BLaER1 treated with 17β-estradiol and CSF1 and Interleukin-3, amounts not matched to agents 10 nM and 100 nM (cell line): ENCODE measurements at regions not wholly inside any gene's neighbourhood (a gene's known extent, or its start where the extent isn't known, plus 50 kb on each side); places are given as distances from the start of the nearest gene placed in this dataset.
A peak's percentile ranks its signal among the peaks of the same experiment; 100 is the strongest.

Source experiments
- H3K27ac ChIP-seq, 11 experiments: shearing (Covaris generic); formaldehyde crosslinking; 2 replicates each; pipeline ENCODE4 v1.8.1; 2022
- H3K27me3 ChIP-seq, 11 experiments: shearing (Covaris generic); formaldehyde crosslinking; 2 replicates each; pipeline ENCODE4 v1.8.1; 2022
- H3K36me3 ChIP-seq, 11 experiments: shearing (Covaris generic); formaldehyde crosslinking; 2 replicates each; pipeline ENCODE4 v1.8.1; 2022
- H3K4me1 ChIP-seq, 10 experiments: shearing (Covaris generic); formaldehyde crosslinking; 2 replicates each; pipeline ENCODE4 v1.8.1; 2022
- H3K4me2 ChIP-seq, 11 experiments: shearing (Covaris generic); formaldehyde crosslinking; 2 replicates each; pipeline ENCODE4 v1.8.1; 2022
- H3K4me3 ChIP-seq, 10 experiments: shearing (Covaris generic); formaldehyde crosslinking; 2 replicates each; pipeline ENCODE4 v1.8.1; 2022
- H3K9ac ChIP-seq, 11 experiments: shearing (Covaris generic); formaldehyde crosslinking; 2 replicates each; pipeline ENCODE4 v1.8.1; 2022
- H3K9me3 ChIP-seq, 11 experiments: shearing (Covaris generic); formaldehyde crosslinking; replicated peaks in 1 of 11; 2 replicates each; pipeline ENCODE4 v1.8.1; 2022
- H4K20me1 ChIP-seq, 11 experiments: shearing (Covaris generic); formaldehyde crosslinking; 2 replicates each; pipeline ENCODE4 v1.8.1; 2022
- Cebpa-rat ChIP-seq, 11 experiments: shearing (Covaris generic); IDR thresholded peaks; 2 replicates each; pipeline ENCODE4 v1.8.1; 2022

DNA sequence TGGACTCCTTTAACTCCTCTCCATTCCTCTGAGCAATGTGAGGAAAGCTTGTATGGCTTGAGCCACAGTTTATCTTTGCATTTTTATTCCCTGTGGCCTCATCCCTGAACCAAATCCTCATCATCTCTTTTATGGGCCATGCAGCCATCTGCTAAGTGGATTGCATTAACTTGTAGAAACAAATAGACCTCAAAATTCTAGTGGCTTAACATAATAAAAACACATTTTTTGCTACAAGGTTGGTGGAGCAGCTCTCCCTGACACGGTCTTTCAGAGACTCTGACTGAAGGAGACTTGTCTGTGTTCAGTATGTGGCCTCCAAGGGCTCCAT, 135.3 kb downstream of the RPL22L1 start:
- no peaks in the 10 kb centered on the region for H4K20me1 ChIP-seq
- H3K36me3 ChIP-seq, result no peaks in the 10 kb centered on the region
- H3K4me2 ChIP-seq, result no peak overlapping the region
- H3K27ac ChIP-seq, result no peak overlapping the region
- H3K4me3 ChIP-seq, result no peak overlapping the region
- no peaks in the 10 kb centered on the region for H3K27me3 ChIP-seq
- no peak for TF ChIP-seq Cebpa-rat (IDR thresholded peaks at IDR 0.05)
- no peaks in the 10 kb centered on the region for H3K4me1 ChIP-seq
- H3K9ac ChIP-seq, result no peak overlapping the region
- H3K9me3 ChIP-seq, result no peaks in the 10 kb centered on the region

DNA sequence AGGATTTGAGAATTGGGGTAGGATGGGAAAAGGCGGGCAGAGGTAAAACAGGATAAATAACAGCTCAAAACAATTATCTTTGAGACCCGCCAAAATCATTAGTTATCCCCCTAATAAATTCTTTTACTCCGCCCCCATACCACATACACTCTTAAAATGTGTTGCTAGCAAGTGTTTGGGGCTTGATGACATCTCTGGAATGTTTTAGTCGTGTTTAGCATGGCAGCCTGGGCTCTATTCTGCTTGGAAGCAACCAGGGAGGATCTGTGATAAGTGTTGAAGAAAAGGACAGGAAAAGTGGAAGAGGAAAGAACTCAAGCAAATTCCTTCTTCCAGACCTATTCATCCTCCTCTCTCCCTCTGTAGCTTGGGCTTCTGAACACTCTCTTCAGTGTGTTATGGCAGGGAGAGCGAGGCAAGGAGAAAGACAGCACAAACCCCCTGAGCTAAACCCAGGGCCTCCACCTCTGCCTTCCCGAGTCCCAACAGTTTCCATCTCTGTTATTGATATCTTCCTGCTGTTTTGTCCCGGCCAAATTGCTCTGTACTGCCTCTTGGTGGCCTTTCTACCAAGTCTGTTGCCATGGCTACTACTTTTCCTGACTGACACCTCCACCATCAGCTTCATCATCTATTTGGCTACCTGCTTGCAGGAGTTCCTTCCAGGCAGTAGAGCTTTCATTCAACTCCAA, 135.8 kb downstream of the RPL22L1 start:
- H3K4me1 ChIP-seq, result no peaks in the 10 kb centered on the region
- no peaks in the 10 kb centered on the region for H4K20me1 ChIP-seq
- H3K36me3 ChIP-seq, result no peaks in the 10 kb centered on the region
- no peak overlapping the region for H3K9ac ChIP-seq
- H3K27ac ChIP-seq, result no peak overlapping the region
- H3K4me3 ChIP-seq, result no peak overlapping the region
- H3K27me3 ChIP-seq, result no peaks in the 10 kb centered on the region
- H3K4me2 ChIP-seq, result no peak overlapping the region
- TF ChIP-seq Cebpa-rat (IDR thresholded peaks at IDR 0.05), result no peak
- H3K9me3 ChIP-seq, result no peaks in the 10 kb centered on the region

DNA sequence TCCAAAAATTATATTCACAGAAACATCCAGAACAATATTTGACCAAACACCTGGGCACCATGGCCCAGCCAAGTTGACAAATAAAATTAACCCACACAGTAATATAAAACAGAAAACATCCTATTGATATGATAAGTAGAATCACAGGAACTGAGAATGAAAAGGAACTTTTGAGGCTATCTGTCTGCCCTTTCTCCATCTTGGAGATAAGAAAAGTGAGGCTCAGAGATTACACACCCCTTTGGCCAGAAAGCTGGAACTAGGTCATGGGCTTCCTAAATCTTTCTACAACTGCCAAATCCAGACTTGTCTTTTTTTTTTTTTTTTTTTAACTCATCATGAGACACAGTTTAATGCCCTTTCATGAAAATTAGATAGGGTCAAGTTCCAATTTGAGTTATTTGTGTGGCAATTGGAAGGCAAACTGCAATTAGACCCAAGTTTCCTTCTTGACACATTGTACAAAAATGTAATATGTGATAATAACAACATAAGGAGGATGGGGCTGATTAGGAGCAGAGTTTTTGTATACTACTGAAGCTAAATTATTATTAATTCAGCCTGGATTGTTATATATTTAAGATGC, 137.2 kb downstream of the RPL22L1 start:
- no peak overlapping the region for H3K9ac ChIP-seq
- H3K27me3 ChIP-seq, result no peaks in the 10 kb centered on the region
- no peak for TF ChIP-seq Cebpa-rat (IDR thresholded peaks at IDR 0.05)
- H4K20me1 ChIP-seq, result no peaks in the 10 kb centered on the region
- no peaks in the 10 kb centered on the region for H3K4me1 ChIP-seq
- no peak overlapping the region for H3K27ac ChIP-seq
- H3K9me3 ChIP-seq, result no peaks in the 10 kb centered on the region
- no peaks in the 10 kb centered on the region for H3K36me3 ChIP-seq
- H3K4me3 ChIP-seq, result no peak overlapping the region
- H3K4me2 ChIP-seq, result no peak overlapping the region

DNA sequence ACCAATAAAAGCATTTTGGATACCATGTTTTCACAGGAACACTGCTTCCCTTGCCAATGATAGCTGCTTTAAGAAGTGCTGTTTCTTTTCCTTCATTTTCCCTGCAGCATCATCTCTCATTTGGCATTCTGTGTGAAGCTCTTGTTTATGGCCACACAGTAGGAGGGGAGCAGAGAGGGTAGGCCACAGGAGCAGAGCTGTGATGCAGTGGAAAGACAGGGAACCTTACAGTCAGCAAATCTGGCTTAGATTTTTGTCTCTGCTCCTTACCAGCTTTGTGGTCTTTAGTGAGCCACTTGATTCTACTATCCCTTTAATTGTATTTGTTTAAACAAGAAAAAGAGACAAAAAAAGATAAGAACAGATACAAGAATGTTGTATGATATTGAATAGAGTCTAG, 138.7 kb downstream of the RPL22L1 start:
- Histone ChIP-seq H3K27me3 (no peaks in the 10 kb centered on the region), H3K36me3 (no peaks in the 10 kb centered on the region), H3K4me2 (no peak overlapping the region), H3K9me3 (no peaks in the 10 kb centered on the region), H3K9ac (no peak overlapping the region), H3K4me1 (peaks cover 0 to 7% (median 0%) of the 10 kb centered on the region in 10 experiments; a peak in 3 of 20 replicates), H4K20me1 (no peaks in the 10 kb centered on the region), H3K27ac (no peak overlapping the region), H3K4me3 (no peak overlapping the region)
- no peak for TF ChIP-seq Cebpa-rat (IDR thresholded peaks at IDR 0.05)

DNA sequence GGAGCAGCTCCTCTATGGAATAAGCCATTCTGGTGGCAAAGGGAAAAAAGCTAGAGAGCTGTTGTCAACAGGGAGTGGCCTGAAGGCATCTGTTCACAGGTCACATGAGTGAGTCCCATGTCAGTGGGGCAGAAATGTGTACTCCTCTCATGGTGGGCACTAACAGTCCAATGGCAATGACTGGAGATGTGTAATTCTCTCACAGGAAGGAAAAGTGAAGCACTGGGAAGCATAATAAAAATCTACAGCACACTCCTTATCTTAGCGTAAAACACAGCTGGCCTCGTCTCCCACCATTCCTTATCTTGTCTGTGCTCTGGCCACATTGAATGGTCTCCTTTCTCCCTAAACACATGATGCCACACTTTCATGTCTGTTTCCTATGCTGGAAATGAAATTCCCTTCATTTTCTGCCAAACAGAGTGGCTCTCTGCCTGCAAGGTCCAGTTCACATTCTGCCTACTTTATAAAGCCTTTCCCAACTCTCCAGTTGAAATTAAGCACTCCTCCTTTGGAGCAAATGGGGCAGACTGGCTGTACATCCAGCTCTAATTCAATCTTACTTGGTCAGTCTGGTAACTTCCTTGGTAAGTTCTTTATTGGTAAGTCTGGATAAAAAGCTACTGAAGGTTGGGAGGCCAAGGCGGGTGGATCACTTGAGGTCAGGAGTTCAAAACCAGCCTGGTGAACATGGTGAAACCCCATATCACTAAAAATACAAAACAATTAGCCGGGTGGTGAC, 139.8 kb downstream of the RPL22L1 start:
- peaks cover 0 to 8% (median 0%) of the 10 kb centered on the region in 10 experiments; a peak in 3 of 20 replicates for H3K4me1 ChIP-seq
- H4K20me1 ChIP-seq, result no peaks in the 10 kb centered on the region
- no peak overlapping the region for H3K27ac ChIP-seq
- H3K9me3 ChIP-seq, result no peaks in the 10 kb centered on the region
- no peak overlapping the region for H3K9ac ChIP-seq
- no peak for TF ChIP-seq Cebpa-rat (IDR thresholded peaks at IDR 0.05)
- H3K36me3 ChIP-seq, result no peaks in the 10 kb centered on the region
- H3K4me3 ChIP-seq, result no peak overlapping the region
- H3K27me3 ChIP-seq, result no peaks in the 10 kb centered on the region
- no peak overlapping the region for H3K4me2 ChIP-seq

DNA sequence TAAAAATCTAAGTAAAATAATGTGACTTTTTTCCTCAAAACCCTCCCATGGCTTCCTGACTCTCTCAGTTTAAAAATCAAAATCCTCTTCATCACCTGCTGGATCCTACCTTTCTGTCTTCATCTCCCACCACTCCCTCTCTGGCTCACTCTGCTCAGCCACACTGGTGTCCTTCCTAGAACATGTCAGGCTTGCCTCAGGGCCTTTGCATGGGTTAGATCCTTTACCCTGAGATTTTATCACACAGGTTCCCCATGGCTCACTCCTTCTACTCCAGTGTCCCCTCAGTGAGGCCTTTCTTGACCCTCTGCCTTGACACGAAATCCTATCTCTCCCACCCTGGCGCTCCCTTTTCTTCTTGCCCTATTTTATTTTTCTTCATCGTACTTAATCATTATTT, 141.8 kb downstream of the RPL22L1 start:
- no peak for TF ChIP-seq Cebpa-rat (IDR thresholded peaks at IDR 0.05)
- Histone ChIP-seq H3K4me3 (no peak overlapping the region), H3K4me2 (no peak overlapping the region), H3K9ac (no peak overlapping the region), H3K27me3 (no peaks in the 10 kb centered on the region), H4K20me1 (no peaks in the 10 kb centered on the region; a peak in 1 of 22 replicates), H3K9me3 (no peaks in the 10 kb centered on the region), H3K27ac (no peak overlapping the region), H3K36me3 (no peaks in the 10 kb centered on the region), H3K4me1 (peaks cover 0 to 8% (median 0%) of the 10 kb centered on the region in 10 experiments; a peak in 3 of 20 replicates)

DNA sequence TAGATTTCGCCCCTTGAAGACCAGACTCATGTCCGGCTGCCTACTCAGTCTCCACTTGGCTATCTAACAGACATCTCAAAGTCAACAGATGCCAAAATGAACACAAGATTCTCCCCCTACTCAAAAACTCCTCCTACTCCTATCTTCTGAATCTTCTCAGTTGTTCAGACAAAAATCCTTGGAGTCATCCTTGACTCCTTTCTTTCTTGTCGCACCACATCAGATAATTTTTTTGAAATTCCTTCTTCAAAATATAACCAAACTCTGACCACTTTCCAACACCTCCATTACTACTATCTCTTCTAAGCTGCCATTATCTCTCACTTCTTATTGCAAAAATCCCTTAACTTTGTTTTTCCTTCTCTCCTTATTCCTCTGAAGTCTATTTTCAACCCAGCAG, 141.9 kb upstream of the SLC7A14 start:
- H3K36me3 ChIP-seq, result no peaks in the 10 kb centered on the region
- no peak overlapping the region for H3K4me3 ChIP-seq
- H3K9ac ChIP-seq, result no peak overlapping the region
- peaks cover 0 to 8% (median 0%) of the 10 kb centered on the region in 10 experiments; a peak in 3 of 20 replicates for H3K4me1 ChIP-seq
- H3K9me3 ChIP-seq, result no peaks in the 10 kb centered on the region
- H3K27me3 ChIP-seq, result no peaks in the 10 kb centered on the region
- H4K20me1 ChIP-seq, result no peaks in the 10 kb centered on the region; a peak in 1 of 22 replicates
- H3K27ac ChIP-seq, result no peak overlapping the region
- TF ChIP-seq Cebpa-rat (IDR thresholded peaks at IDR 0.05), result no peak
- H3K4me2 ChIP-seq, result no peak overlapping the region

DNA sequence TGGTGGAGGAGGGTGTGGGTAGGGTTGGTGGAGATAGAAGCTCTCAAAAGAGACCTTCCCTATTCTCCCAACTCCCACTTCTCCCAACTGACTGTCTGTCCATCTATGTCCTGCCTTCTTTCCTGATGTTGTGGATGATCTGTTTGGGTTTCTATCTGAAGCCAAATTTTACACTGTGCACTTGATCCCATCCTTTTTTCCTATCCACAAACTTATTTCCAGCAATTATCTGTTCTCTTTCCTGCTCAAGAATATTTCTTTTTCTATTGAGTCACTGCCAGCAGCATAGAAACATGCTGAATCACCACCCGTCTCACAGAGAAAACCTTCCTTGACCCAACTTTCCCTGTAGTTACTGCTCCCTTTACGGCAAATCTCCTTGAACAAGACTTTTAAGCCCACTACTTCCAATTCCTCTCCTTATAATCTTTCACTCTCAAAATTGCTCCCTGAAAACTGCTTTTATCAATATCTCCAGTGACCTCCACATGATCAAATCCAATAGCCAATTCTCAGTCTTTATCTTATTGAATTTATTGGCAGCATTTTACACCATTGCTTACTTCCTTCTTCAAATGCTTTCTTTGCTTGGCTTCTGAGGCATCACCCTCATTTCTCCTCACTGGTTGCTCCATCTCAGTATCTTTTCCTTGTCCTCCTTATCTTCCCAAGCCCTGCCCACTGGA, 141.2 kb upstream of the SLC7A14 start:
- no peak overlapping the region for H3K4me3 ChIP-seq
- peaks cover 0 to 8% (median 0%) of the 10 kb centered on the region in 10 experiments; a peak in 3 of 20 replicates for H3K4me1 ChIP-seq

DNA sequence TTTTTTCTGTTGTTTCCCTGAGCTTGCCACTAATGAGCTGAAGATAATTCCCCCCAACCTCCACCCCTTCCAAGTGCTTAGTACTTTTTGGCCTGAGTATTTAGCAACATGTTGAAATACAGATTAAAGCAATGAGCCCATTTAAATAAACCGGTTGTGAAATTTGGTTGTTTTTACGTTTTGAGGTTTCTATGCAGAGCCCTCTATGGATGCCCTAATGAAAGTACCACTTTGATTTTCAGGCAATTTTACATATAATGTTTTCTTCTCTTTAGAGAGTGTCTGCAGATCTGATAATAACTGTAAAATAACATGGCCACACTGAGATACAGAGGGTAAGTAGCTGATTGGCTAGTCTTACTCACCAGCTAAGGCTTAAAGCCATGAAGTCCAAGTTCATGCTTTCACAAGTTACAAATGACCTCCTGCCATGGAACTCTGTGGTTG, 139.4 kb upstream of the SLC7A14 start:
- no peak overlapping the region for H3K27ac ChIP-seq
- no peak overlapping the region for H3K9ac ChIP-seq
- H3K4me2 ChIP-seq, result no peak overlapping the region

More for the DNA sequence above, 141.2 kb upstream of the SLC7A14 start:
- TF ChIP-seq Cebpa-rat (IDR thresholded peaks at IDR 0.05), result no peak
- Histone ChIP-seq H3K9ac (no peak overlapping the region), H3K36me3 (no peaks in the 10 kb centered on the region), H3K27me3 (no peaks in the 10 kb centered on the region), H3K4me2 (peak overlapping the region in 3 of 11 experiments; percentile 4 to 38 (median 18); a peak in 3 of 22 replicates), H4K20me1 (no peaks in the 10 kb centered on the region; a peak in 1 of 22 replicates), H3K9me3 (no peaks in the 10 kb centered on the region), H3K27ac (no peak overlapping the region)

More for the DNA sequence above, 139.4 kb upstream of the SLC7A14 start:
- H4K20me1 ChIP-seq, result no peaks in the 10 kb centered on the region; a peak in 1 of 22 replicates
- no peaks in the 10 kb centered on the region for H3K27me3 ChIP-seq
- no peaks in the 10 kb centered on the region for H3K36me3 ChIP-seq
- H3K4me1 ChIP-seq, result peaks cover 0 to 8% (median 0%) of the 10 kb centered on the region in 10 experiments; a peak in 3 of 20 replicates
- TF ChIP-seq Cebpa-rat (IDR thresholded peaks at IDR 0.05), result no peak
- H3K4me3 ChIP-seq, result no peak overlapping the region
- no peaks in the 10 kb centered on the region for H3K9me3 ChIP-seq
